Erythroblast (primary cell): ENCODE measurements at regions not wholly inside any gene's neighbourhood (a gene's known extent, or its start where the extent isn't known, plus 50 kb on each side); places are given as distances from the start of the nearest gene placed in this dataset.

Experiments used
- GATA1 ChIP-seq: IDR thresholded peaks from 2 replicates; pipeline ENCODE4 v1.6.1; 2011; ENCODE audit warnings: low read depth, mild to moderate bottlenecking, control low read depth, low read length, moderate library complexity
- POLR2A ChIP-seq: IDR thresholded peaks from 2 replicates; pipeline ENCODE4 v1.6.1; 2011; ENCODE audit warnings: mild to moderate bottlenecking, low read length

GRCh38 chr4:114264452-114264851 lies 285.0 kb upstream of the ARSJ start:
- TF ChIP-seq POLR2A (no peak), GATA1 (no peak)
